ENCODE measurements at regions not wholly inside any gene's neighbourhood (a gene's known extent, or its start where the extent isn't known, plus 50 kb on each side); places are given as distances from the start of the nearest gene placed in this dataset.

GRCh38 chr11:95595973-95596489, 193.6 kb downstream of the FAM76B start:
- Histone ChIP-seq H3K36me3 (ENCODE audit: insufficient read depth, low read length) (no peaks in the 10 kb centered on the region), H3K4me1 (ENCODE audit: insufficient read depth, low read length) (no peaks in the 10 kb centered on the region), H3K9ac (ENCODE audit: low read depth, low read length) (no peak overlapping the region), H3K27ac (ENCODE audit: low read length) (no peak overlapping the region), H2AFZ (ENCODE audit: low read depth, low read length) (no peak overlapping the region), H3K9me3 (ENCODE audit: insufficient read depth, low read length, severe bottlenecking) (no peaks in the 10 kb centered on the region), H3K4me2 (ENCODE audit: insufficient read depth, low read length) (no peak overlapping the region), H4K20me1 (ENCODE audit: insufficient read depth, low read length) (no peaks in the 10 kb centered on the region), H3K79me2 (ENCODE audit: insufficient read depth, low read length) (no peaks in the 10 kb centered on the region), H3K4me3 (ENCODE audit: low read depth in 1 of 2, low read length in 2 of 2) (no peak overlapping the region), H3K27me3 (ENCODE audit: insufficient read depth, low read length, poor library complexity) (peaks cover 7% of the 10 kb centered on the region)
- DNase-seq (no peak), ATAC-seq (ENCODE audit: insufficient read depth, low read depth) (no peak)
- TF ChIP-seq EZH2 (IDR thresholded peaks at IDR 0.05; ENCODE audit: borderline replicate concordance, low read depth, low read length, severe bottlenecking): no peak
- no peak for TF ChIP-seq CTCF (IDR thresholded peaks at IDR 0.05; ENCODE audit: borderline replicate concordance, extremely low read depth, low read length, poor library complexity, severe bottlenecking)

GRCh38 chr11:95595541-95595940, 194.0 kb downstream of the FAM76B start:
- no peak overlapping the region for H3K27ac ChIP-seq (ENCODE audit: low read length)
- no peaks in the 10 kb centered on the region for H3K79me2 ChIP-seq (ENCODE audit: insufficient read depth, low read length)
- no peak overlapping the region for H2AFZ ChIP-seq (ENCODE audit: low read depth, low read length)

GRCh38 chr11:95593111-95593510, 196.5 kb downstream of the FAM76B start:
- no peak overlapping the region for H2AFZ ChIP-seq (ENCODE audit: low read depth, low read length)
- H3K9ac ChIP-seq (ENCODE audit: low read depth, low read length): no peak overlapping the region
- TF ChIP-seq EZH2 (IDR thresholded peaks at IDR 0.05; ENCODE audit: borderline replicate concordance, low read depth, low read length, severe bottlenecking): no peak
- TF ChIP-seq CTCF (IDR thresholded peaks at IDR 0.05; ENCODE audit: borderline replicate concordance, extremely low read depth, low read length, poor library complexity, severe bottlenecking): no peak
- no peaks in the 10 kb centered on the region for H4K20me1 ChIP-seq (ENCODE audit: insufficient read depth, low read length)
- DNase-seq: no peak
- no peak for ATAC-seq (ENCODE audit: insufficient read depth, low read depth)
- no peaks in the 10 kb centered on the region for H3K9me3 ChIP-seq (ENCODE audit: insufficient read depth, low read length, severe bottlenecking)
- no peak overlapping the region for H3K4me3 ChIP-seq (ENCODE audit: low read depth in 1 of 2, low read length in 2 of 2)
- H3K4me1 ChIP-seq (ENCODE audit: insufficient read depth, low read length): no peaks in the 10 kb centered on the region
- H3K4me2 ChIP-seq (ENCODE audit: insufficient read depth, low read length): no peak overlapping the region
- H3K79me2 ChIP-seq (ENCODE audit: insufficient read depth, low read length): no peaks in the 10 kb centered on the region
- no peak overlapping the region for H3K27ac ChIP-seq (ENCODE audit: low read length)
- H3K27me3 ChIP-seq (ENCODE audit: insufficient read depth, low read length, poor library complexity): peaks cover 7% of the 10 kb centered on the region
- no peaks in the 10 kb centered on the region for H3K36me3 ChIP-seq (ENCODE audit: insufficient read depth, low read length)

More at GRCh38 chr11:95595541-95595940, 194.0 kb downstream of the FAM76B start:
- DNase-seq (no peak), ATAC-seq (ENCODE audit: insufficient read depth, low read depth) (no peak)
- Histone ChIP-seq H3K4me3 (ENCODE audit: low read depth in 1 of 2, low read length in 2 of 2) (no peak overlapping the region), H4K20me1 (ENCODE audit: insufficient read depth, low read length) (no peaks in the 10 kb centered on the region), H3K9ac (ENCODE audit: low read depth, low read length) (no peak overlapping the region), H3K4me2 (ENCODE audit: insufficient read depth, low read length) (no peak overlapping the region), H3K4me1 (ENCODE audit: insufficient read depth, low read length) (no peaks in the 10 kb centered on the region), H3K27me3 (ENCODE audit: insufficient read depth, low read length, poor library complexity) (peaks cover 7% of the 10 kb centered on the region), H3K9me3 (ENCODE audit: insufficient read depth, low read length, severe bottlenecking) (no peaks in the 10 kb centered on the region), H3K36me3 (ENCODE audit: insufficient read depth, low read length) (no peaks in the 10 kb centered on the region)
- TF ChIP-seq CTCF (IDR thresholded peaks at IDR 0.05; ENCODE audit: borderline replicate concordance, extremely low read depth, low read length, poor library complexity, severe bottlenecking): no peak
- TF ChIP-seq EZH2 (IDR thresholded peaks at IDR 0.05; ENCODE audit: borderline replicate concordance, low read depth, low read length, severe bottlenecking): no peak

- Histone ChIP-seq H3K79me2 (ENCODE audit: insufficient read depth, low read length) (no peaks in the 10 kb centered on the region), H3K27ac (ENCODE audit: low read length) (no peak overlapping the region), H3K9ac (ENCODE audit: low read depth, low read length) (no peak overlapping the region), H3K27me3 (ENCODE audit: insufficient read depth, low read length, poor library complexity) (peaks cover 7% of the 10 kb centered on the region), H3K4me3 (ENCODE audit: low read depth in 1 of 2, low read length in 2 of 2) (no peak overlapping the region), H3K36me3 (ENCODE audit: insufficient read depth, low read length) (no peaks in the 10 kb centered on the region), H4K20me1 (ENCODE audit: insufficient read depth, low read length) (no peaks in the 10 kb centered on the region), H3K9me3 (ENCODE audit: insufficient read depth, low read length, severe bottlenecking) (no peaks in the 10 kb centered on the region), H3K4me2 (ENCODE audit: insufficient read depth, low read length) (no peak overlapping the region), H2AFZ (ENCODE audit: low read depth, low read length) (no peak overlapping the region), H3K4me1 (ENCODE audit: insufficient read depth, low read length) (no peaks in the 10 kb centered on the region)
- DNase-seq (no peak), ATAC-seq (ENCODE audit: insufficient read depth, low read depth) (no peak)
- TF ChIP-seq CTCF (IDR thresholded peaks at IDR 0.05; ENCODE audit: borderline replicate concordance, extremely low read depth, low read length, poor library complexity, severe bottlenecking) (no peak), EZH2 (IDR thresholded peaks at IDR 0.05; ENCODE audit: borderline replicate concordance, low read depth, low read length, severe bottlenecking) (no peak)
These were observed 197.1 kb downstream of the FAM76B start for GRCh38 chr11:95592471-95592870.

Measured in DND-41 (cell line).